ENCODE measurements at regions not wholly inside any gene's neighbourhood (a gene's known extent, or its start where the extent isn't known, plus 50 kb on each side); places are given as distances from the start of the nearest gene placed in this dataset.
"Not testable (repeated sequence)": the region's sequence is repeated elsewhere in the genome, so short reads cannot be mapped to it uniquely, and the experiment has no call there.

GRCh38 chr6:5836597-5836996 lies 170.1 kb downstream of the NRN1 start:
- DNase-seq: not testable (repeated sequence)

- no peak for DNase-seq
These were observed 173.6 kb downstream of the NRN1 start for GRCh38 chr6:5833120-5833519.

GRCh38 chr6:5832668-5833067 lies 174.1 kb downstream of the NRN1 start:
- no peak for DNase-seq

- DNase-seq: not testable (repeated sequence)
These were observed 175.4 kb downstream of the NRN1 start for GRCh38 chr6:5831219-5831862.

- DNase-seq: no peak
These were observed 178.4 kb downstream of the NRN1 start for GRCh38 chr6:5828296-5828695.

GRCh38 chr6:5827056-5827904 lies 179.4 kb downstream of the NRN1 start:
- DNase-seq: no peak

- not testable (repeated sequence) for DNase-seq
These were observed 182.2 kb downstream of the NRN1 start for GRCh38 chr6:5824382-5824983.
